HEK293 (cell line): ENCODE measurements at regions not wholly inside any gene's neighbourhood (a gene's known extent, or its start where the extent isn't known, plus 50 kb on each side); places are given as distances from the start of the nearest gene placed in this dataset.

ENCODE experiments used
- CTCF ChIA-PET: fragments of 350-600 bp; formaldehyde crosslinking; extraction: SDS; loops from one replicate; lab custom pipeline; 2021; ENCODE audit warnings: antibody characterized with exemption; lab: Yijun Ruan, JAX
- POLR2A ChIA-PET: fragments of 300-600 bp; formaldehyde crosslinking; extraction: SDS; loops from one replicate; lab custom pipeline; 2020; ENCODE audit warnings: antibody characterized with exemption, inconsistent platforms; lab: Yijun Ruan, JAX
- H3K27ac ChIP-seq: fragments of 200-500 bp; sonication (Bioruptor generic); 2 replicates; pipeline ENCODE4 v1.5.1; 2014; ENCODE audit warnings: low read depth, low read length, control low read depth, inconsistent platforms; ENCODE audit errors: extremely low read depth
- H3K36me3 ChIP-seq, 2 experiments: fragments of 200-500 bp in 1 of 2; sonication (Bioruptor generic) in 1 of 2; 1 replicate in 1 of 2; 2 replicates in 1 of 2; pipeline ENCODE4 v1.5.1; 2014 to 2017; ENCODE audit warnings: inconsistent platforms in 2 of 2, low read length in 2 of 2; ENCODE audit not compliant: control insufficient read depth in 2 of 2, insufficient read depth in 1 of 2
- H3K4me1 ChIP-seq: fragments of 200-500 bp; sonication (Bioruptor generic); 2 replicates; pipeline ENCODE4 v1.5.1; 2014; ENCODE audit warnings: mild to moderate bottlenecking, low read length, inconsistent platforms; ENCODE audit not compliant: control insufficient read depth, insufficient read depth
- H3K4me3 ChIP-seq: 2 replicates; pipeline ENCODE4 v1.5.1; 2011; ENCODE audit warnings: low read depth, mild to moderate bottlenecking, control low read depth, low read length, moderate library complexity
- H3K9me3 ChIP-seq: fragments of 200-500 bp; sonication (Bioruptor generic); 2 replicates; pipeline ENCODE4 v1.5.1; 2014; ENCODE audit warnings: low read depth, low read length, inconsistent platforms; ENCODE audit not compliant: control insufficient read depth, insufficient read depth
- GLIS1 ChIP-seq: fragments of 450-650 bp; formaldehyde crosslinking; IDR thresholded peaks from 2 replicates; pipeline ENCODE4 v1.5.1; 2016; ENCODE audit warnings: missing biosample characterization, missing genetic modification characterization
- HOXD13 ChIP-seq: sonication (generic); formaldehyde crosslinking; IDR thresholded peaks from 2 replicates; pipeline ENCODE4 v1.8.0; 2022; ENCODE audit warnings: missing genetic modification reagents, borderline replicate concordance
- KLF10 ChIP-seq: fragments of 450-650 bp; IDR thresholded peaks from 2 replicates; pipeline ENCODE4 v1.5.1; 2018; ENCODE audit warnings: missing biosample characterization, mild to moderate bottlenecking, missing genetic modification characterization
- KLF8 ChIP-seq: fragments of 450-650 bp; formaldehyde crosslinking; IDR thresholded peaks from 2 replicates; pipeline ENCODE4 v1.5.1; 2016; ENCODE audit warnings: missing biosample characterization, missing genetic modification characterization
- MYNN ChIP-seq: fragments of 450-650 bp; formaldehyde crosslinking; IDR thresholded peaks from 2 replicates; pipeline ENCODE4 v1.5.1; 2016; ENCODE audit warnings: missing biosample characterization, missing genetic modification characterization, borderline replicate concordance
- SP3 ChIP-seq: fragments of 450-650 bp; formaldehyde crosslinking; IDR thresholded peaks from 2 replicates; pipeline ENCODE4 v1.5.1; 2016; ENCODE audit warnings: missing biosample characterization, missing genetic modification characterization
- ZBTB20 ChIP-seq: fragments of 450-650 bp; formaldehyde crosslinking; IDR thresholded peaks from 2 replicates; pipeline ENCODE4 v1.5.1; 2016; ENCODE audit warnings: missing biosample characterization, missing genetic modification characterization
- ZBTB21 ChIP-seq: fragments of 450-650 bp; formaldehyde crosslinking; IDR thresholded peaks from 2 replicates; pipeline ENCODE4 v1.5.1; 2017; ENCODE audit warnings: missing biosample characterization, missing genetic modification characterization
- ZFHX2 ChIP-seq: fragments of 450-650 bp; formaldehyde crosslinking; conservative IDR thresholded peaks from 2 replicates; pipeline ENCODE4 v1.5.1; 2016; ENCODE audit warnings: missing biosample characterization, missing genetic modification characterization
- ZNF112 ChIP-seq: fragments of 450-650 bp; formaldehyde crosslinking; IDR thresholded peaks from 2 replicates; pipeline ENCODE4 v1.5.0; 2017; ENCODE audit warnings: missing biosample characterization, missing genetic modification characterization
- ZNF202 ChIP-seq: fragments of 450-650 bp; formaldehyde crosslinking; IDR thresholded peaks from 2 replicates; pipeline ENCODE4 v1.5.1; 2016; ENCODE audit warnings: missing biosample characterization, missing genetic modification characterization, borderline replicate concordance
- ZNF223 ChIP-seq: fragments of 450-650 bp; formaldehyde crosslinking; IDR thresholded peaks from 2 replicates; pipeline ENCODE4 v1.5.1; 2016; ENCODE audit warnings: missing biosample characterization, missing genetic modification characterization
- ZNF335 ChIP-seq: fragments of 450-650 bp; formaldehyde crosslinking; conservative IDR thresholded peaks from 2 replicates; pipeline ENCODE4 v1.5.1; 2016; ENCODE audit warnings: missing biosample characterization, missing genetic modification characterization
- ZNF391 ChIP-seq: fragments of 450-650 bp; formaldehyde crosslinking; IDR thresholded peaks from 2 replicates; pipeline ENCODE4 v1.5.1; 2016; ENCODE audit warnings: low read depth, missing biosample characterization, missing genetic modification characterization, borderline replicate concordance
- ZNF560 ChIP-seq: fragments of 450-650 bp; formaldehyde crosslinking; IDR thresholded peaks from 2 replicates; pipeline ENCODE4 v1.5.1; 2017; ENCODE audit warnings: missing biosample characterization, missing genetic modification characterization, borderline replicate concordance
- ZNF624 ChIP-seq: fragments of 450-650 bp; formaldehyde crosslinking; IDR thresholded peaks from 2 replicates; pipeline ENCODE4 v1.5.1; 2017; ENCODE audit warnings: missing biosample characterization, missing genetic modification characterization
- ZNF768 ChIP-seq: fragments of 450-650 bp; formaldehyde crosslinking; IDR thresholded peaks from 2 replicates; pipeline ENCODE4 v1.5.1; 2018; ENCODE audit warnings: missing biosample characterization, mild to moderate bottlenecking, missing genetic modification characterization
- ZNF837 ChIP-seq: fragments of 450-650 bp; formaldehyde crosslinking; IDR thresholded peaks from 2 replicates; pipeline ENCODE4 v1.5.1; 2016; ENCODE audit warnings: missing biosample characterization, missing genetic modification characterization
- TF ChIP-seq, protein P1 (sequence below): fragments of 450-650 bp; formaldehyde crosslinking; conservative IDR thresholded peaks from 2 replicates; pipeline ENCODE4 v1.5.1; 2016; ENCODE audit warnings: low read depth, missing biosample characterization, missing genetic modification characterization
- TF ChIP-seq, protein P2 (sequence below): fragments of 450-650 bp; formaldehyde crosslinking; IDR thresholded peaks from 2 replicates; pipeline ENCODE4 v1.5.1; 2016; ENCODE audit warnings: missing biosample characterization, missing genetic modification characterization
- TF ChIP-seq, protein P3 (sequence below): fragments of 450-650 bp; formaldehyde crosslinking; IDR thresholded peaks from 2 replicates; pipeline ENCODE4 v1.5.1; 2016; ENCODE audit warnings: missing biosample characterization, missing genetic modification characterization

DNA sequence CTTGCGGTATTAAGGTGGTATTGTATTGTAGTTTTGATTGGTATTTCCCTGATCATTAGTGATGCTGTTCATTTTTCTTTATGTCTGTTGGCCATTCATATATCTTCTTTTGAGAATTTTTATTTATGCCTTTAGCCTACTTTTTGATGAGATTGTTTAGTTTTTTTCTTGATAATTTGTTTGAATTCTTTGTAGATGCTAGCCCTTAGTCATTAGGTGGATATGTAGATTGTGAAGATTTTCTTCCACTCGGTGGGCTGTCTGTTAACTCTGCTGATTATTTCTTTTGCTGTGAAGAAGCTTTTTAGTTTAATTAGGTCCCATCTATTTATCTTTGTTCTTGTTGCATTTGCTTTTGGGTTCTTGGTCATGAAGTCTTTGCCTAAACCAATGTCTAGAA is 115.4 kb downstream of the VPREB1 start (continued):
- TF ChIP-seq ZFHX2 (tag by site-specific recombination) (no peak), ZNF560 (tag by site-specific recombination) (no peak), ZNF335 (tag by site-specific recombination) (no peak), MYNN (tag by site-specific recombination) (no peak)
- TF ChIP-seq, protein P1, sequence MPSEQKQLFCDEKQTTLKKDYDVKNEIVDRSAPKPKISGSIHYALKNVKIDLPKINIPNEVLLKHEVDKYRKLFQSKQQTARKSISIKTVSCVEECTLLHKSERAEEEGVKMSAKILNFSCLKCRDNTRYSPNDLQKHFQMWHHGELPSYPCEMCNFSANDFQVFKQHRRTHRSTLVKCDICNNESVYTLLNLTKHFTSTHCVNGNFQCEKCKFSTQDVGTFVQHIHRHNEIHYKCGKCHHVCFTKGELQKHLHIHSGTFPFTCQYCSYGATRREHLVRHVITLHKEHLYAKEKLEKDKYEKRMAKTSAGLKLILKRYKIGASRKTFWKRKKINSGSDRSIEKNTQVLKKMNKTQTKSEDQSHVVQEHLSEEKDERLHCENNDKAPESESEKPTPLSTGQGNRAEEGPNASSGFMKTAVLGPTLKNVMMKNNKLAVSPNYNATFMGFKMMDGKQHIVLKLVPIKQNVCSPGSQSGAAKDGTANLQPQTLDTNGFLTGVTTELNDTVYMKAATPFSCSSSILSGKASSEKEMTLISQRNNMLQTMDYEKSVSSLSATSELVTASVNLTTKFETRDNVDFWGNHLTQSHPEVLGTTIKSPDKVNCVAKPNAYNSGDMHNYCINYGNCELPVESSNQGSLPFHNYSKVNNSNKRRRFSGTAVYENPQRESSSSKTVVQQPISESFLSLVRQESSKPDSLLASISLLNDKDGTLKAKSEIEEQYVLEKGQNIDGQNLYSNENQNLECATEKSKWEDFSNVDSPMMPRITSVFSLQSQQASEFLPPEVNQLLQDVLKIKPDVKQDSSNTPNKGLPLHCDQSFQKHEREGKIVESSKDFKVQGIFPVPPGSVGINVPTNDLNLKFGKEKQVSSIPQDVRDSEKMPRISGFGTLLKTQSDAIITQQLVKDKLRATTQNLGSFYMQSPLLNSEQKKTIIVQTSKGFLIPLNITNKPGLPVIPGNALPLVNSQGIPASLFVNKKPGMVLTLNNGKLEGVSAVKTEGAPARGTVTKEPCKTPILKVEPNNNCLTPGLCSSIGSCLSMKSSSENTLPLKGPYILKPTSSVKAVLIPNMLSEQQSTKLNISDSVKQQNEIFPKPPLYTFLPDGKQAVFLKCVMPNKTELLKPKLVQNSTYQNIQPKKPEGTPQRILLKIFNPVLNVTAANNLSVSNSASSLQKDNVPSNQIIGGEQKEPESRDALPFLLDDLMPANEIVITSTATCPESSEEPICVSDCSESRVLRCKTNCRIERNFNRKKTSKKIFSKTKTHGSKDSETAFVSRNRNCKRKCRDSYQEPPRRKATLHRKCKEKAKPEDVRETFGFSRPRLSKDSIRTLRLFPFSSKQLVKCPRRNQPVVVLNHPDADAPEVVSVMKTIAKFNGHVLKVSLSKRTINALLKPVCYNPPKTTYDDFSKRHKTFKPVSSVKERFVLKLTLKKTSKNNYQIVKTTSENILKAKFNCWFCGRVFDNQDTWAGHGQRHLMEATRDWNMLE, result no peak

DNA sequence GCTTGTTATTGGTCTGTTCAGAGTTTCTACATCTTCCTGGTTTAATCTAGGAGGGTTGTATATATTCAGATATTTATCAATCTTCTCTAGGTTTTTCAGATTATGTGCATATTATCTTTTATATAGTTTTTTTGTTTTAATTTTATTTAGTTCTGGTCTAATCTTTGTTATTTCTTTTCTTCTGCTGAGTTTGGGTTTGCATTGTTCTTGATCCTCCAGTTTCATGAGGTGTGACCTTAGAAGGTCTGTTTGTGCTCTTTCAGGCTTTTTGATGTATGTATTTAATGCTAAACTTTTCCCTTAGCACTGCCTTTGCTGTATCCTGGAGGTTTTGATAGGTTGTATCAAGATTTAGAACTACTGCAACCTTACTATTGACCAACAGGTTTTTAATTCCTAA is 117.7 kb downstream of the VPREB1 start:
- no peak overlapping the region for H3K27ac ChIP-seq

More for the DNA sequence above, 117.7 kb downstream of the VPREB1 start:
- TF ChIP-seq HOXD13, result no peak
- no peak for TF ChIP-seq ZBTB20 (tag by site-specific recombination)
- TF ChIP-seq, protein P2, sequence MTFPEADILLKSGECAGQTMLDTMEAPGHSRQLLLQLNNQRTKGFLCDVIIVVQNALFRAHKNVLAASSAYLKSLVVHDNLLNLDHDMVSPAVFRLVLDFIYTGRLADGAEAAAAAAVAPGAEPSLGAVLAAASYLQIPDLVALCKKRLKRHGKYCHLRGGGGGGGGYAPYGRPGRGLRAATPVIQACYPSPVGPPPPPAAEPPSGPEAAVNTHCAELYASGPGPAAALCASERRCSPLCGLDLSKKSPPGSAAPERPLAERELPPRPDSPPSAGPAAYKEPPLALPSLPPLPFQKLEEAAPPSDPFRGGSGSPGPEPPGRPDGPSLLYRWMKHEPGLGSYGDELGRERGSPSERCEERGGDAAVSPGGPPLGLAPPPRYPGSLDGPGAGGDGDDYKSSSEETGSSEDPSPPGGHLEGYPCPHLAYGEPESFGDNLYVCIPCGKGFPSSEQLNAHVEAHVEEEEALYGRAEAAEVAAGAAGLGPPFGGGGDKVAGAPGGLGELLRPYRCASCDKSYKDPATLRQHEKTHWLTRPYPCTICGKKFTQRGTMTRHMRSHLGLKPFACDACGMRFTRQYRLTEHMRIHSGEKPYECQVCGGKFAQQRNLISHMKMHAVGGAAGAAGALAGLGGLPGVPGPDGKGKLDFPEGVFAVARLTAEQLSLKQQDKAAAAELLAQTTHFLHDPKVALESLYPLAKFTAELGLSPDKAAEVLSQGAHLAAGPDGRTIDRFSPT (tag by site-specific recombination), result no peak
- no peak for TF ChIP-seq ZBTB21 (tag by site-specific recombination)
- no peak for TF ChIP-seq SP3 (tag by site-specific recombination)
- no peak for TF ChIP-seq ZNF223 (tag by site-specific recombination)
- TF ChIP-seq KLF10 (tag by site-specific recombination), result no peak
- no peak for TF ChIP-seq ZNF112
- TF ChIP-seq GLIS1, result no peak
- TF ChIP-seq, protein P3, sequence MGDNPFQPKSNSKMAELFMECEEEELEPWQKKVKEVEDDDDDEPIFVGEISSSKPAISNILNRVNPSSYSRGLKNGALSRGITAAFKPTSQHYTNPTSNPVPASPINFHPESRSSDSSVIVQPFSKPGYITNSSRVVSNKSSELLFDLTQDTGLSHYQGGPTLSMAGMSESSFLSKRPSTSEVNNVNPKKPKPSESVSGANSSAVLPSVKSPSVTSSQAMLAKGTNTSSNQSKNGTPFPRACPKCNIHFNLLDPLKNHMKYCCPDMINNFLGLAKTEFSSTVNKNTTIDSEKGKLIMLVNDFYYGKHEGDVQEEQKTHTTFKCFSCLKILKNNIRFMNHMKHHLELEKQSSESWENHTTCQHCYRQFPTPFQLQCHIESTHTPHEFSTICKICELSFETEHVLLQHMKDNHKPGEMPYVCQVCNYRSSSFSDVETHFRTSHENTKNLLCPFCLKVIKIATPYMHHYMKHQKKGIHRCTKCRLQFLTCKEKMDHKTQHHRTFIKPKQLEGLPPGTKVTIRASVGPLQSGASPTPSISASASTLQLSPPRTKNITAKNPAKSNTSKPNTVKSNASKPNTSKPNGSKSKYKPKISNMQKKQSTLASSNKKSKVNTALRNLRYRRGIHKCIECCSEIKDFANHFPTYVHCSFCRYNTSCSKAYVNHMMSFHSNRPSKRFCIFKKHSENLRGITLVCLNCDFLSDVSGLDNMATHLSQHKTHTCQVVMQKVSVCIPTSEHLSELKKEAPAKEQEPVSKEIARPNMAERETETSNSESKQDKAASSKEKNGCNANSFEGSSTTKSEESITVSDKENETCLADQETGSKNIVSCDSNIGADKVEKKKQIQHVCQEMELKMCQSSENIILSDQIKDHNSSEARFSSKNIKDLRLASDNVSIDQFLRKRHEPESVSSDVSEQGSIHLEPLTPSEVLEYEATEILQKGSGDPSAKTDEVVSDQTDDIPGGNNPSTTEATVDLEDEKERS (tag by site-specific recombination), result no peak
- no peak for TF ChIP-seq ZNF837 (tag by site-specific recombination)
- TF ChIP-seq ZNF624 (tag by site-specific recombination), result no peak
- no peak for TF ChIP-seq ZNF391 (tag by site-specific recombination)
- TF ChIP-seq ZNF768 (tag by site-specific recombination), result no peak
- no peak for TF ChIP-seq ZNF202 (tag by site-specific recombination)
- TF ChIP-seq KLF8, result no peak
- POLR2A ChIA-PET, result no interaction called here
- Histone ChIP-seq H3K4me1 (no peaks in the 10 kb centered on the region), H3K4me3 (no peak overlapping the region), H3K36me3 (no peaks in the 10 kb centered on the region), H3K9me3 (no peaks in the 10 kb centered on the region)
- CTCF ChIA-PET, result no interaction called here
